ENCODE measurements at regions not wholly inside any gene's neighbourhood (a gene's known extent, or its start where the extent isn't known, plus 50 kb on each side); places are given as distances from the start of the nearest gene placed in this dataset.

- Histone ChIP-seq H3K9ac (ENCODE audit: low read depth in 1 of 2, low read length in 2 of 2) (no peak overlapping the region), H3K27ac (ENCODE audit: low read depth in 2 of 2, low read length in 2 of 2) (no peak overlapping the region)
These were observed 84.7 kb upstream of the TNFAIP3 start for GRCh38 chr6:137782166-137783039.

GRCh38 chr6:137783710-137784109 is 83.3 kb upstream of the TNFAIP3 start:
- H3K4me1 ChIP-seq (ENCODE audit: control insufficient read depth in 2 of 2, insufficient read depth in 2 of 2, low read length in 2 of 2) = peaks cover 0 to 3% of the 10 kb centered on the region in 2 donors
- no peaks in the 10 kb centered on the region for H3K27me3 ChIP-seq (ENCODE audit: control insufficient read depth in 2 of 2, insufficient read depth in 2 of 2, low read length in 2 of 2)
- no peaks in the 10 kb centered on the region for H3K36me3 ChIP-seq (ENCODE audit: control insufficient read depth in 2 of 2, insufficient read depth in 2 of 2, low read length in 2 of 2)
- no peak overlapping the region for H3K4me3 ChIP-seq (ENCODE audit: low read length in 2 of 2)
- no peak overlapping the region for H3K9ac ChIP-seq (ENCODE audit: low read depth in 1 of 2, low read length in 2 of 2)
- H3K27ac ChIP-seq (ENCODE audit: low read depth in 2 of 2, low read length in 2 of 2) = no peak overlapping the region
- H3K9me3 ChIP-seq (ENCODE audit: control insufficient read depth in 2 of 2, low read length in 2 of 2) = no peaks in the 10 kb centered on the region

More at GRCh38 chr6:137782166-137783039, 84.7 kb upstream of the TNFAIP3 start:
- no peaks in the 10 kb centered on the region for H3K36me3 ChIP-seq (ENCODE audit: control insufficient read depth in 2 of 2, insufficient read depth in 2 of 2, low read length in 2 of 2)
- H3K9me3 ChIP-seq (ENCODE audit: control insufficient read depth in 2 of 2, low read length in 2 of 2) = no peaks in the 10 kb centered on the region
- H3K4me3 ChIP-seq (ENCODE audit: low read length in 2 of 2) = no peak overlapping the region
- no peaks in the 10 kb centered on the region for H3K27me3 ChIP-seq (ENCODE audit: control insufficient read depth in 2 of 2, insufficient read depth in 2 of 2, low read length in 2 of 2)
- peaks cover 0 to 3% of the 10 kb centered on the region in 2 donors for H3K4me1 ChIP-seq (ENCODE audit: control insufficient read depth in 2 of 2, insufficient read depth in 2 of 2, low read length in 2 of 2)

- no peaks in the 10 kb centered on the region for H3K9me3 ChIP-seq (ENCODE audit: control insufficient read depth in 2 of 2, low read length in 2 of 2)
- no peak overlapping the region for H3K9ac ChIP-seq (ENCODE audit: low read depth in 1 of 2, low read length in 2 of 2)
- H3K4me3 ChIP-seq (ENCODE audit: low read length in 2 of 2) = no peak overlapping the region
These were observed 82.5 kb upstream of the TNFAIP3 start for GRCh38 chr6:137784583-137784982.

GRCh38 chr6:137787016-137787415 is 80.0 kb upstream of the TNFAIP3 start:
- Histone ChIP-seq H3K4me1 (ENCODE audit: control insufficient read depth in 2 of 2, insufficient read depth in 2 of 2, low read length in 2 of 2) (peaks cover 11 to 12% of the 10 kb centered on the region in 2 donors), H3K9me3 (ENCODE audit: control insufficient read depth in 2 of 2, low read length in 2 of 2) (no peaks in the 10 kb centered on the region), H3K36me3 (ENCODE audit: control insufficient read depth in 2 of 2, insufficient read depth in 2 of 2, low read length in 2 of 2) (no peaks in the 10 kb centered on the region)

More at GRCh38 chr6:137784583-137784982, 82.5 kb upstream of the TNFAIP3 start:
- Histone ChIP-seq H3K36me3 (ENCODE audit: control insufficient read depth in 2 of 2, insufficient read depth in 2 of 2, low read length in 2 of 2) (no peaks in the 10 kb centered on the region), H3K27ac (ENCODE audit: low read depth in 2 of 2, low read length in 2 of 2) (no peak overlapping the region), H3K4me1 (ENCODE audit: control insufficient read depth in 2 of 2, insufficient read depth in 2 of 2, low read length in 2 of 2) (peaks cover 0 to 3% of the 10 kb centered on the region in 2 donors), H3K27me3 (ENCODE audit: control insufficient read depth in 2 of 2, insufficient read depth in 2 of 2, low read length in 2 of 2) (no peaks in the 10 kb centered on the region)

GRCh38 chr6:137788248-137788647 is 78.8 kb upstream of the TNFAIP3 start:
- Histone ChIP-seq H3K4me3 (ENCODE audit: low read length in 2 of 2) (no peak overlapping the region), H3K27ac (ENCODE audit: low read depth in 2 of 2, low read length in 2 of 2) (no peak overlapping the region), H3K9ac (ENCODE audit: low read depth in 1 of 2, low read length in 2 of 2) (no peak overlapping the region), H3K36me3 (ENCODE audit: control insufficient read depth in 2 of 2, insufficient read depth in 2 of 2, low read length in 2 of 2) (no peaks in the 10 kb centered on the region), H3K27me3 (ENCODE audit: control insufficient read depth in 2 of 2, insufficient read depth in 2 of 2, low read length in 2 of 2) (no peaks in the 10 kb centered on the region), H3K9me3 (ENCODE audit: control insufficient read depth in 2 of 2, low read length in 2 of 2) (no peaks in the 10 kb centered on the region), H3K4me1 (ENCODE audit: control insufficient read depth in 2 of 2, insufficient read depth in 2 of 2, low read length in 2 of 2) (peaks cover 12 to 13% of the 10 kb centered on the region in 2 donors)

More at GRCh38 chr6:137787016-137787415, 80.0 kb upstream of the TNFAIP3 start:
- Histone ChIP-seq H3K27ac (ENCODE audit: low read depth in 2 of 2, low read length in 2 of 2) (no peak overlapping the region), H3K4me3 (ENCODE audit: low read length in 2 of 2) (no peak overlapping the region), H3K27me3 (ENCODE audit: control insufficient read depth in 2 of 2, insufficient read depth in 2 of 2, low read length in 2 of 2) (no peaks in the 10 kb centered on the region), H3K9ac (ENCODE audit: low read depth in 1 of 2, low read length in 2 of 2) (no peak overlapping the region)

- no peaks in the 10 kb centered on the region for H3K27me3 ChIP-seq (ENCODE audit: control insufficient read depth in 2 of 2, insufficient read depth in 2 of 2, low read length in 2 of 2)
- H3K9me3 ChIP-seq (ENCODE audit: control insufficient read depth in 2 of 2, low read length in 2 of 2) = no peaks in the 10 kb centered on the region
- H3K4me3 ChIP-seq (ENCODE audit: low read length in 2 of 2) = no peak overlapping the region
- H3K27ac ChIP-seq (ENCODE audit: low read depth in 2 of 2, low read length in 2 of 2) = no peak overlapping the region
- H3K9ac ChIP-seq (ENCODE audit: low read depth in 1 of 2, low read length in 2 of 2) = no peak overlapping the region
- peaks cover 12 to 13% of the 10 kb centered on the region in 2 donors for H3K4me1 ChIP-seq (ENCODE audit: control insufficient read depth in 2 of 2, insufficient read depth in 2 of 2, low read length in 2 of 2)
- no peaks in the 10 kb centered on the region for H3K36me3 ChIP-seq (ENCODE audit: control insufficient read depth in 2 of 2, insufficient read depth in 2 of 2, low read length in 2 of 2)
These were observed 75.5 kb upstream of the TNFAIP3 start for GRCh38 chr6:137791281-137792159.

- Histone ChIP-seq H3K4me3 (ENCODE audit: low read length in 2 of 2) (no peak overlapping the region), H3K9ac (ENCODE audit: low read depth in 1 of 2, low read length in 2 of 2) (no peak overlapping the region), H3K27ac (ENCODE audit: low read depth in 2 of 2, low read length in 2 of 2) (no peak overlapping the region), H3K4me1 (ENCODE audit: control insufficient read depth in 2 of 2, insufficient read depth in 2 of 2, low read length in 2 of 2) (peaks cover 12 to 13% of the 10 kb centered on the region in 2 donors), H3K36me3 (ENCODE audit: control insufficient read depth in 2 of 2, insufficient read depth in 2 of 2, low read length in 2 of 2) (no peaks in the 10 kb centered on the region), H3K27me3 (ENCODE audit: control insufficient read depth in 2 of 2, insufficient read depth in 2 of 2, low read length in 2 of 2) (no peaks in the 10 kb centered on the region), H3K9me3 (ENCODE audit: control insufficient read depth in 2 of 2, low read length in 2 of 2) (no peaks in the 10 kb centered on the region)
These were observed 74.7 kb upstream of the TNFAIP3 start for GRCh38 chr6:137792160-137793033.

- Histone ChIP-seq H3K4me1 (ENCODE audit: control insufficient read depth in 2 of 2, insufficient read depth in 2 of 2, low read length in 2 of 2) (peaks cover 12 to 13% of the 10 kb centered on the region in 2 donors), H3K9me3 (ENCODE audit: control insufficient read depth in 2 of 2, low read length in 2 of 2) (no peaks in the 10 kb centered on the region), H3K27me3 (ENCODE audit: control insufficient read depth in 2 of 2, insufficient read depth in 2 of 2, low read length in 2 of 2) (no peaks in the 10 kb centered on the region), H3K36me3 (ENCODE audit: control insufficient read depth in 2 of 2, insufficient read depth in 2 of 2, low read length in 2 of 2) (no peaks in the 10 kb centered on the region), H3K9ac (ENCODE audit: low read depth in 1 of 2, low read length in 2 of 2) (no peak overlapping the region), H3K27ac (ENCODE audit: low read depth in 2 of 2, low read length in 2 of 2) (no peak overlapping the region), H3K4me3 (ENCODE audit: low read length in 2 of 2) (no peak overlapping the region)
These were observed 73.1 kb upstream of the TNFAIP3 start for GRCh38 chr6:137793805-137794515.

GRCh38 chr6:137794516-137795201 is 72.4 kb upstream of the TNFAIP3 start:
- H3K9me3 ChIP-seq (ENCODE audit: control insufficient read depth in 2 of 2, low read length in 2 of 2) = no peaks in the 10 kb centered on the region
- H3K36me3 ChIP-seq (ENCODE audit: control insufficient read depth in 2 of 2, insufficient read depth in 2 of 2, low read length in 2 of 2) = no peaks in the 10 kb centered on the region
- no peaks in the 10 kb centered on the region for H3K27me3 ChIP-seq (ENCODE audit: control insufficient read depth in 2 of 2, insufficient read depth in 2 of 2, low read length in 2 of 2)
- H3K27ac ChIP-seq (ENCODE audit: low read depth in 2 of 2, low read length in 2 of 2) = no peak overlapping the region
- H3K4me3 ChIP-seq (ENCODE audit: low read length in 2 of 2) = no peak overlapping the region
- no peak overlapping the region for H3K9ac ChIP-seq (ENCODE audit: low read depth in 1 of 2, low read length in 2 of 2)
- H3K4me1 ChIP-seq (ENCODE audit: control insufficient read depth in 2 of 2, insufficient read depth in 2 of 2, low read length in 2 of 2) = peaks cover 12 to 17% of the 10 kb centered on the region in 2 donors

All from mucosa of rectum (tissue), 2 donors.